A673 (cell line): ENCODE measurements at regions not wholly inside any gene's neighbourhood (a gene's known extent, or its start where the extent isn't known, plus 50 kb on each side); places are given as distances from the start of the nearest gene placed in this dataset.

Experiments used
- BruUV-seq: library from RNA; stranded (reverse); fragments of 400-500 nt; replicated peaks from 2 replicates; lab custom pipeline; 2021; lab: Mats Ljungman, UMichigan
- CTCF ChIA-PET: fragments of 300-600 bp; sonication (Branson Sonifier 250); formaldehyde crosslinking; loops from one replicate; lab custom pipeline; 2022; ENCODE audit warnings: antibody characterized with exemption; lab: Charles Lee
- POLR2A ChIA-PET: fragments of 300-600 bp; sonication (Branson Sonifier 250); formaldehyde crosslinking; loops from one replicate; lab custom pipeline; 2022; ENCODE audit warnings: antibody characterized with exemption; ENCODE audit not compliant: low non-redundant PET; lab: Charles Lee
- DNase-seq: peaks from one replicate; pipeline ENCODE4 v3.0.0-alpha.2; 2015; ENCODE audit warnings: low spot score
- H3K27ac ChIP-seq: fragments of 200-600 bp; sonication (generic); 2 replicates; pipeline ENCODE4 v1.5.1; 2016; ENCODE audit warnings: mixed run types, low read depth, mild to moderate bottlenecking, mixed read lengths, antibody characterized with exemption, low read length; ENCODE audit not compliant: poor library complexity, severe bottlenecking
- H3K27me3 ChIP-seq: fragments of 200-600 bp; sonication (generic); replicated peaks from 2 replicates; pipeline ENCODE4 v1.6.1; 2017; ENCODE audit warnings: mixed run types, low read depth, mild to moderate bottlenecking, mixed read lengths, antibody characterized with exemption, low read length; ENCODE audit not compliant: insufficient read depth, poor library complexity
- H3K36me3 ChIP-seq: fragments of 200-600 bp; sonication (generic); 2 replicates; pipeline ENCODE4 v1.6.1; 2016; ENCODE audit warnings: mixed run types, mild to moderate bottlenecking, mixed read lengths, antibody characterized with exemption, low read length; ENCODE audit not compliant: insufficient read depth, poor library complexity, severe bottlenecking
- H3K4me1 ChIP-seq: fragments of 200-600 bp; sonication (generic); 2 replicates; pipeline ENCODE4 v1.6.1; 2017; ENCODE audit warnings: mixed run types, mild to moderate bottlenecking, mixed read lengths, antibody characterized with exemption, low read length; ENCODE audit not compliant: insufficient read depth, poor library complexity, severe bottlenecking
- H3K4me3 ChIP-seq: fragments of 200-600 bp; sonication (generic); 2 replicates; pipeline ENCODE4 v1.5.1; 2016; ENCODE audit warnings: low read depth, mixed run types, mild to moderate bottlenecking, mixed read lengths, low read length; ENCODE audit not compliant: poor library complexity, severe bottlenecking
- H3K9me3 ChIP-seq: fragments of 200-600 bp; sonication (generic); 2 replicates; pipeline ENCODE4 v1.6.1; 2016; ENCODE audit warnings: mixed run types, low read depth, mild to moderate bottlenecking, mixed read lengths, antibody characterized with exemption, low read length; ENCODE audit not compliant: poor library complexity, severe bottlenecking
- CTCF ChIP-seq: fragments of 300-800, 200-600 bp; sonication (generic); conservative IDR thresholded peaks from 2 replicates; pipeline ENCODE4 v1.5.1; 2017; ENCODE audit warnings: low read depth, mild to moderate bottlenecking, antibody characterized with exemption, low read length, moderate library complexity, mixed read lengths
- EZH2 ChIP-seq: fragments of 200-600 bp; sonication (generic); IDR thresholded peaks from 2 replicates; pipeline ENCODE4 v1.6.1; 2017; ENCODE audit warnings: borderline replicate concordance, low read depth, mild to moderate bottlenecking, mixed read lengths, antibody characterized with exemption, low read length; ENCODE audit not compliant: poor library complexity, severe bottlenecking
- intact Hi-C: fragments of 100-400 bp; cut with micrococcal nuclease; formaldehyde crosslinking; loops from one replicate; pipeline ENCODE4 v1.10.0; 2022; ENCODE audit not compliant: unreplicated experiment

GRCh38 chr13:102951808-102952207 is 106.0 kb downstream of the ERCC5 start:
- no TSS peak for BruUV-seq
- H3K9me3 ChIP-seq = no peaks in the 10 kb centered on the region
- ChIA-PET CTCF (no interaction called here), POLR2A (no interaction called here)
- no peaks in the 10 kb centered on the region for H3K4me1 ChIP-seq
- H3K36me3 ChIP-seq = no peaks in the 10 kb centered on the region
- intact Hi-C loops = no loop called here
- DNase-seq = no peak
- H3K27ac ChIP-seq = no peak overlapping the region
- H3K27me3 ChIP-seq = peaks cover 45% of the 10 kb centered on the region
- H3K4me3 ChIP-seq = no peak overlapping the region
- TF ChIP-seq CTCF = no peak
- no peak for TF ChIP-seq EZH2

GRCh38 chr13:102947745-102948405 is 102.0 kb downstream of the ERCC5 start:
- peaks cover 41% of the 10 kb centered on the region for H3K27me3 ChIP-seq
- no peak overlapping the region for H3K27ac ChIP-seq
- H3K9me3 ChIP-seq = no peaks in the 10 kb centered on the region
- H3K4me3 ChIP-seq = no peak overlapping the region
- TF ChIP-seq CTCF = no peak; the same call in 1 of the 2 replicates
- no peak for TF ChIP-seq EZH2
- DNase-seq = peak; percentile 41
- H3K36me3 ChIP-seq = no peaks in the 10 kb centered on the region
- no peaks in the 10 kb centered on the region for H3K4me1 ChIP-seq
- BruUV-seq = no TSS peak
- intact Hi-C loops = no loop called here
- CTCF ChIA-PET = no interaction called here
- POLR2A ChIA-PET = no interaction called here

GRCh38 chr13:102945886-102946285 is 100.1 kb downstream of the ERCC5 start:
- no TSS peak for BruUV-seq
- Histone ChIP-seq H3K4me3 (no peak overlapping the region), H3K27me3 (peaks cover 36% of the 10 kb centered on the region), H3K36me3 (no peaks in the 10 kb centered on the region), H3K4me1 (no peaks in the 10 kb centered on the region), H3K9me3 (no peaks in the 10 kb centered on the region), H3K27ac (no peak overlapping the region)
- no peak for TF ChIP-seq CTCF
- no peak for TF ChIP-seq EZH2
- POLR2A ChIA-PET = no interaction called here
- CTCF ChIA-PET = no interaction called here
- DNase-seq = no peak
- intact Hi-C loops = no loop called here
